ENCODE measurements at regions not wholly inside any gene's neighbourhood (a gene's known extent, or its start where the extent isn't known, plus 50 kb on each side); places are given as distances from the start of the nearest gene placed in this dataset.

GRCh38 chr19:28523619-28524018 is 689.3 kb downstream of the UQCRFS1 start:
- ATAC-seq: no peak
- H3K27me3 ChIP-seq: no peaks in the 10 kb centered on the region
- H3K4me3 ChIP-seq: no peak overlapping the region
- peaks cover 0 to 20% (median 5%) of the 10 kb centered on the region in 4 donors for H3K4me1 ChIP-seq
- intact Hi-C loops (cut with DNase I): no loop called here
- no peak for DNase-seq
- no peaks in the 10 kb centered on the region for H3K9me3 ChIP-seq
- no peak overlapping the region for H3K27ac ChIP-seq
- TF ChIP-seq CTCF (IDR thresholded peaks at IDR 0.05): no peak
- no peak for TF ChIP-seq POLR2A (IDR thresholded peaks at IDR 0.05)
- H3K36me3 ChIP-seq: no peaks in the 10 kb centered on the region
- 46% methylated on average over 4 of the region's 4 CpGs for WGBS (ENCODE audit: insufficient coverage, low coverage, low lambda C conversion rate, missing lambda C conversion rate)

- H3K27ac ChIP-seq: no peak overlapping the region
- ATAC-seq (no peak), DNase-seq (no peak)
- WGBS (ENCODE audit: insufficient coverage, low coverage, low lambda C conversion rate, missing lambda C conversion rate): 85% methylated on average over 8 of the region's 8 CpGs
- no peaks in the 10 kb centered on the region for H3K36me3 ChIP-seq
- no peak overlapping the region for H3K4me3 ChIP-seq
- TF ChIP-seq POLR2A (IDR thresholded peaks at IDR 0.05) (no peak), CTCF (IDR thresholded peaks at IDR 0.05) (no peak)
- intact Hi-C loops (cut with DNase I): no loop called here
- peaks cover 0 to 20% (median 5%) of the 10 kb centered on the region in 4 donors for H3K4me1 ChIP-seq
- H3K27me3 ChIP-seq: no peaks in the 10 kb centered on the region
- H3K9me3 ChIP-seq: no peaks in the 10 kb centered on the region
These were observed 690.4 kb downstream of the UQCRFS1 start for GRCh38 chr19:28522545-28522922.

GRCh38 chr19:28521614-28522544 is 691.1 kb downstream of the UQCRFS1 start:
- H3K27ac ChIP-seq: no peak overlapping the region
- ATAC-seq: no peak
- H3K4me3 ChIP-seq: no peak overlapping the region
- no peak for TF ChIP-seq CTCF (IDR thresholded peaks at IDR 0.05)
- TF ChIP-seq POLR2A (IDR thresholded peaks at IDR 0.05): no peak
- no peaks in the 10 kb centered on the region for H3K36me3 ChIP-seq
- H3K9me3 ChIP-seq: no peaks in the 10 kb centered on the region
- no peaks in the 10 kb centered on the region for H3K27me3 ChIP-seq
- 52% methylated on average over 9 of the region's 9 CpGs for WGBS (ENCODE audit: insufficient coverage, low coverage, low lambda C conversion rate, missing lambda C conversion rate)
- intact Hi-C loops (cut with DNase I): no loop called here
- DNase-seq: no peak
- peaks cover 0 to 20% (median 5%) of the 10 kb centered on the region in 4 donors for H3K4me1 ChIP-seq

- intact Hi-C loops (cut with DNase I): no loop called here
These were observed 691.9 kb downstream of the UQCRFS1 start for GRCh38 chr19:28520998-28521568.

More at GRCh38 chr19:28520998-28521568, 691.9 kb downstream of the UQCRFS1 start:
- H3K27me3 ChIP-seq: no peaks in the 10 kb centered on the region
- TF ChIP-seq CTCF (IDR thresholded peaks at IDR 0.05) (no peak), POLR2A (IDR thresholded peaks at IDR 0.05) (no peak)
- no peaks in the 10 kb centered on the region for H3K36me3 ChIP-seq
- H3K4me1 ChIP-seq: peaks cover 0 to 20% (median 5%) of the 10 kb centered on the region in 4 donors
- H3K4me3 ChIP-seq: no peak overlapping the region
- no peaks in the 10 kb centered on the region for H3K9me3 ChIP-seq
- ATAC-seq (peak; percentile 26 to 63 (median 44)), DNase-seq (no peak)
- no peak overlapping the region for H3K27ac ChIP-seq
